ENCODE measurements at regions not wholly inside any gene's neighbourhood (a gene's known extent, or its start where the extent isn't known, plus 50 kb on each side); places are given as distances from the start of the nearest gene placed in this dataset.

DNA sequence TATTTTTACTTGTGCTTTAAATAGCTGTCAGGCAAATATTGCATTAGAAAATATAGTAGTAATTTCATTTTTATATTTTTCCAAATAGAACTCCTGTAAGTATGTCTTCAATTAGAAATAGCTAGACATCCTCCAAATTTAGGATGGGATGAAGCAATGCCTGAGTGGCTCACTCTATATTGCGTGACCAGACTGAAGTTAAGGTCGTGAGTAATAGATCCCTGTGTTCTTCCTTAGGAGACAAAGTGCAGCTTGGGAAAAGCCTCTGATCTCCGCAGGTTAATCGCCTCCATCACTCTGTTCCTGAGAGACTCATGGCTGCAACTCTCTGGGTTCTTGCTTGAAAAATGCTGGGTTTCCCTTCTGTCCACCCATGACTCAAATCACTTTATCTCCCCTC, 484.8 kb upstream of the ANKRD30A start:
- no peaks in the 10 kb centered on the region for H3K27me3 Mint-ChIP-seq
- H3K4me1 Mint-ChIP-seq = no peaks in the 10 kb centered on the region
- H3K4me3 ChIP-seq (ENCODE audit: low read depth, low read length) = no peak overlapping the region
- no peaks in the 10 kb centered on the region for H3K9me3 ChIP-seq (ENCODE audit: control insufficient read depth in 2 of 2, low read length in 2 of 2)
- H3K27ac Mint-ChIP-seq = no peak overlapping the region
- ATAC-seq (ENCODE audit: low read depth in 2 of 2) = no peak
- H3K36me3 Mint-ChIP-seq = no peaks in the 10 kb centered on the region
- H3K4me1 ChIP-seq (ENCODE audit: control insufficient read depth, insufficient read depth, low read length, poor library complexity, severe bottlenecking) = no peaks in the 10 kb centered on the region
- no peak overlapping the region for H3K4me3 Mint-ChIP-seq
- peaks cover 0 to 10% (median 5%) of the 10 kb centered on the region in 7 donors for H3K9me3 Mint-ChIP-seq
- H3K27ac ChIP-seq (ENCODE audit: insufficient read depth, low read length, poor library complexity, severe bottlenecking) = no peak overlapping the region
- no peak for DNase-seq
- H3K36me3 ChIP-seq (ENCODE audit: control insufficient read depth, insufficient read depth, low read length) = no peaks in the 10 kb centered on the region
- no peaks in the 10 kb centered on the region for H3K27me3 ChIP-seq (ENCODE audit: control insufficient read depth, insufficient read depth, low read length)

- Mint-ChIP-seq H3K27me3 (no peaks in the 10 kb centered on the region), H3K4me3 (no peak overlapping the region), H3K36me3 (no peaks in the 10 kb centered on the region), H3K27ac (no peak overlapping the region), H3K9me3 (peaks cover 0 to 10% (median 5%) of the 10 kb centered on the region in 7 donors), H3K4me1 (no peaks in the 10 kb centered on the region)
- Histone ChIP-seq H3K27me3 (ENCODE audit: control insufficient read depth, insufficient read depth, low read length) (no peaks in the 10 kb centered on the region), H3K4me1 (ENCODE audit: control insufficient read depth, insufficient read depth, low read length, poor library complexity, severe bottlenecking) (no peaks in the 10 kb centered on the region), H3K9me3 (ENCODE audit: control insufficient read depth in 2 of 2, low read length in 2 of 2) (no peaks in the 10 kb centered on the region), H3K4me3 (ENCODE audit: low read depth, low read length) (no peak overlapping the region), H3K36me3 (ENCODE audit: control insufficient read depth, insufficient read depth, low read length) (no peaks in the 10 kb centered on the region), H3K27ac (ENCODE audit: insufficient read depth, low read length, poor library complexity, severe bottlenecking) (no peak overlapping the region)
- no peak for DNase-seq
- ATAC-seq (ENCODE audit: low read depth in 2 of 2) = no peak
Measured at GRCh38 chr10:36638462-36639155, 486.8 kb upstream of the ANKRD30A start.

DNA sequence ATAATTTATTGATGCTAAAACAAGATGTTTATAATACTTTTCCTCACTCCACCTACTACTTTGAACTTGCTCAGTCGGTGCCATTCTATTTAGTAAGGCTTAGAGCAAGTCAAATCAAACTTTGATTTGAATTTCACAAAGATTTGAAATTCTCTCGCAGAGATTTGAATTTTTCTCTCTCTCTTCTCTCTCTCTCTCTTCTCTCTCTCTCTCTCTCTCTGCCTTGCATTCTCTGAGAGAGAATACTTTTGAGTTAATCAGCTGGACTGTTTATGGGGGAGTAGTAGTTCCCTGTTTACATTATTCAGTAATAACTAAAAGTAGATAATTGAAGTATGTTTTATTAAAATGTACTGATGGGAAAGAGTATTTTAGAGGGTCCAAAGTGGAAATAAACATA, 488.5 kb upstream of the ANKRD30A start:
- Mint-ChIP-seq H3K36me3 (no peaks in the 10 kb centered on the region), H3K4me1 (no peaks in the 10 kb centered on the region), H3K4me3 (no peak overlapping the region), H3K9me3 (peaks cover 2 to 8% (median 5%) of the 10 kb centered on the region in 7 donors), H3K27me3 (no peaks in the 10 kb centered on the region), H3K27ac (no peak overlapping the region)
- Histone ChIP-seq H3K4me1 (ENCODE audit: control insufficient read depth, insufficient read depth, low read length, poor library complexity, severe bottlenecking) (no peaks in the 10 kb centered on the region), H3K27ac (ENCODE audit: insufficient read depth, low read length, poor library complexity, severe bottlenecking) (no peak overlapping the region), H3K9me3 (ENCODE audit: control insufficient read depth in 2 of 2, low read length in 2 of 2) (no peaks in the 10 kb centered on the region), H3K27me3 (ENCODE audit: control insufficient read depth, insufficient read depth, low read length) (no peaks in the 10 kb centered on the region), H3K4me3 (ENCODE audit: low read depth, low read length) (no peak overlapping the region), H3K36me3 (ENCODE audit: control insufficient read depth, insufficient read depth, low read length) (no peaks in the 10 kb centered on the region)
- DNase-seq = no peak
- ATAC-seq (ENCODE audit: low read depth in 2 of 2) = no peak

DNA sequence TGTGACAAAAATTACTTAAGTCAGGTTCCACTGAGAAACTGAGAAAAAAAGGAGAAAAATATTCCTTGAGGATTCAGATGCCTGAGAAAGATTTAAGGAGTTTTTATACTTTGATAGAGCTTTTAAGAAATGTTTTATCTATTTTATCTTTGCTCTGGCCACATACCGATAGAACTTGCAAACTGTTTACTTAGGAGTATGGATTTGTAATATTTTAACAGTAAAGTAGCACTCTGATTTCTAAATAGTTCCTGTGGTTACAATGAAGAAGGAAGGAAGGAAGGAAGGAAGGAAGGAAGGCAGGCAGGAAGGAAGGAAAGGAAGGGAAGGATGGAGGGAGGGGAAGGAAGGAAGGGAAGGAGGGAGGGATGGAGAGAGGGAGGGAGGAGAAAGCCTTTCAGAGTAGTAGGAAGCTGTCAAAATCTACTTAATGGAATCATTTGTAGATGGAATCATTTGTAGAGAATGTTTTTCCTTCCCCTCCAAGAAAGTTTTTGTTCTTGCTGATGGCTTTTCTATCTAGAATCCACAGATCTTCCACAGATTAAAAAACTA, 489.0 kb upstream of the ANKRD30A start:
- H3K27me3 Mint-ChIP-seq = no peaks in the 10 kb centered on the region
- H3K4me3 Mint-ChIP-seq = no peak overlapping the region
- H3K4me1 Mint-ChIP-seq = no peaks in the 10 kb centered on the region
- ATAC-seq (ENCODE audit: low read depth in 2 of 2) (no peak), DNase-seq (no peak)
- H3K9me3 Mint-ChIP-seq = peaks cover 2 to 8% (median 6%) of the 10 kb centered on the region in 7 donors
- H3K4me3 ChIP-seq (ENCODE audit: low read depth, low read length) = no peak overlapping the region
- no peaks in the 10 kb centered on the region for H3K9me3 ChIP-seq (ENCODE audit: control insufficient read depth in 2 of 2, low read length in 2 of 2)
- no peak overlapping the region for H3K27ac Mint-ChIP-seq
- no peak overlapping the region for H3K27ac ChIP-seq (ENCODE audit: insufficient read depth, low read length, poor library complexity, severe bottlenecking)
- H3K36me3 Mint-ChIP-seq = no peaks in the 10 kb centered on the region
- H3K27me3 ChIP-seq (ENCODE audit: control insufficient read depth, insufficient read depth, low read length) = no peaks in the 10 kb centered on the region
- no peaks in the 10 kb centered on the region for H3K36me3 ChIP-seq (ENCODE audit: control insufficient read depth, insufficient read depth, low read length)
- H3K4me1 ChIP-seq (ENCODE audit: control insufficient read depth, insufficient read depth, low read length, poor library complexity, severe bottlenecking) = no peaks in the 10 kb centered on the region

GRCh38 chr10:36634916-36635315, 490.5 kb upstream of the ANKRD30A start:
- Mint-ChIP-seq H3K4me1 (no peaks in the 10 kb centered on the region), H3K4me3 (no peak overlapping the region), H3K36me3 (no peaks in the 10 kb centered on the region), H3K9me3 (peaks cover 2 to 13% (median 6%) of the 10 kb centered on the region in 7 donors), H3K27me3 (no peaks in the 10 kb centered on the region), H3K27ac (no peak overlapping the region)
- Histone ChIP-seq H3K27me3 (ENCODE audit: control insufficient read depth, insufficient read depth, low read length) (no peaks in the 10 kb centered on the region), H3K9me3 (ENCODE audit: control insufficient read depth in 2 of 2, low read length in 2 of 2) (no peaks in the 10 kb centered on the region), H3K4me1 (ENCODE audit: control insufficient read depth, insufficient read depth, low read length, poor library complexity, severe bottlenecking) (no peaks in the 10 kb centered on the region), H3K27ac (ENCODE audit: insufficient read depth, low read length, poor library complexity, severe bottlenecking) (no peak overlapping the region), H3K36me3 (ENCODE audit: control insufficient read depth, insufficient read depth, low read length) (no peaks in the 10 kb centered on the region), H3K4me3 (ENCODE audit: low read depth, low read length) (no peak overlapping the region)
- ATAC-seq (ENCODE audit: low read depth in 2 of 2) (no peak), DNase-seq (no peak)

- Mint-ChIP-seq H3K4me3 (no peak overlapping the region), H3K4me1 (no peaks in the 10 kb centered on the region), H3K27me3 (no peaks in the 10 kb centered on the region), H3K36me3 (no peaks in the 10 kb centered on the region), H3K27ac (no peak overlapping the region), H3K9me3 (peaks cover 3 to 12% (median 6%) of the 10 kb centered on the region in 7 donors)
- DNase-seq (no peak), ATAC-seq (ENCODE audit: low read depth in 2 of 2) (no peak)
- Histone ChIP-seq H3K4me3 (ENCODE audit: low read depth, low read length) (no peak overlapping the region), H3K9me3 (ENCODE audit: control insufficient read depth in 2 of 2, low read length in 2 of 2) (no peaks in the 10 kb centered on the region), H3K27me3 (ENCODE audit: control insufficient read depth, insufficient read depth, low read length) (no peaks in the 10 kb centered on the region), H3K36me3 (ENCODE audit: control insufficient read depth, insufficient read depth, low read length) (no peaks in the 10 kb centered on the region), H3K27ac (ENCODE audit: insufficient read depth, low read length, poor library complexity, severe bottlenecking) (no peak overlapping the region), H3K4me1 (ENCODE audit: control insufficient read depth, insufficient read depth, low read length, poor library complexity, severe bottlenecking) (no peaks in the 10 kb centered on the region)
Measured at GRCh38 chr10:36630267-36630666, 495.1 kb upstream of the ANKRD30A start.

DNA sequence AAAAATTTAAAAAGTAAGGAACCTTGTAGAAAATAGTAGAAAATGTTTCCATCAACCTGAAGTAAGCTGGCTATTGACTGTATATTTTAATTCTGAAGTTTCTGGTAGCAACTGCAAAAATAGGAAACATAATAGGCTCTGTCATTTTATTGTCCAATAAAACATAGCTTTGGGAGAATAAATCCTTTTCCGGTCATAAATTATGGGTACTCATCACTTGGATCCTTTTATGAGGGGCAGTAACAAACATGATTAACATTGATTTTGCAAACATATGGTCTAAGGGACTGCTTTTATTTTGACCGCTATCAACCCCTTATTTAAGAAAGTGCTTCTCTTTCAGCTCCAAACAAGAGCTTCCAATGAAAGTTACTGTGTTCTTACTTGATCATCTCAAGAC, 495.9 kb upstream of the ANKRD30A start:
- Histone ChIP-seq H3K4me3 (ENCODE audit: low read depth, low read length) (no peak overlapping the region), H3K4me1 (ENCODE audit: control insufficient read depth, insufficient read depth, low read length, poor library complexity, severe bottlenecking) (no peaks in the 10 kb centered on the region), H3K27ac (ENCODE audit: insufficient read depth, low read length, poor library complexity, severe bottlenecking) (no peak overlapping the region), H3K36me3 (ENCODE audit: control insufficient read depth, insufficient read depth, low read length) (no peaks in the 10 kb centered on the region), H3K27me3 (ENCODE audit: control insufficient read depth, insufficient read depth, low read length) (no peaks in the 10 kb centered on the region), H3K9me3 (ENCODE audit: control insufficient read depth in 2 of 2, low read length in 2 of 2) (no peaks in the 10 kb centered on the region)
- H3K27ac Mint-ChIP-seq = no peak overlapping the region
- DNase-seq (no peak), ATAC-seq (ENCODE audit: low read depth in 2 of 2) (no peak)
- H3K36me3 Mint-ChIP-seq = no peaks in the 10 kb centered on the region
- H3K9me3 Mint-ChIP-seq = peaks cover 2 to 14% (median 5%) of the 10 kb centered on the region in 7 donors
- H3K4me1 Mint-ChIP-seq = no peaks in the 10 kb centered on the region
- no peak overlapping the region for H3K4me3 Mint-ChIP-seq
- no peaks in the 10 kb centered on the region for H3K27me3 Mint-ChIP-seq

- Mint-ChIP-seq H3K27me3 (no peaks in the 10 kb centered on the region), H3K36me3 (no peaks in the 10 kb centered on the region), H3K4me3 (no peak overlapping the region), H3K4me1 (no peaks in the 10 kb centered on the region), H3K27ac (no peak overlapping the region), H3K9me3 (peaks cover 0 to 30% (median 7%) of the 10 kb centered on the region in 7 donors)
- H3K27ac ChIP-seq (ENCODE audit: insufficient read depth, low read length, poor library complexity, severe bottlenecking) = no peak overlapping the region
- DNase-seq (no peak), ATAC-seq (ENCODE audit: low read depth in 2 of 2) (no peak)
- no peaks in the 10 kb centered on the region for H3K4me1 ChIP-seq (ENCODE audit: control insufficient read depth, insufficient read depth, low read length, poor library complexity, severe bottlenecking)
- H3K36me3 ChIP-seq (ENCODE audit: control insufficient read depth, insufficient read depth, low read length) = no peaks in the 10 kb centered on the region
- no peak overlapping the region for H3K4me3 ChIP-seq (ENCODE audit: low read depth, low read length)
- H3K27me3 ChIP-seq (ENCODE audit: control insufficient read depth, insufficient read depth, low read length) = no peaks in the 10 kb centered on the region
- no peaks in the 10 kb centered on the region for H3K9me3 ChIP-seq (ENCODE audit: control insufficient read depth in 2 of 2, low read length in 2 of 2)
Measured at GRCh38 chr10:36624551-36625100, 500.8 kb upstream of the ANKRD30A start.
